Mesothelial cell of epicardium (in vitro differentiated cells): ENCODE measurements at regions not wholly inside any gene's neighbourhood (a gene's known extent, or its start where the extent isn't known, plus 50 kb on each side); places are given as distances from the start of the nearest gene placed in this dataset.

ENCODE experiments used
- DNase-seq, 2 experiments: peaks; one replicate each; pipeline ENCODE4 v3.0.0; 2021; ENCODE audit warnings: low spot score in 2 of 2; ENCODE audit not compliant: unreplicated experiment in 2 of 2
- H3K27ac Mint-ChIP-seq: 2 replicates; pipeline ENCODE4 v1.8.0; 2021; ENCODE audit warnings: mixed read lengths
- H3K27me3 Mint-ChIP-seq: 2 replicates; pipeline ENCODE4 v1.8.0; 2021; ENCODE audit warnings: low read depth, mixed read lengths
- H3K36me3 Mint-ChIP-seq: 2 replicates; pipeline ENCODE4 v1.8.0; 2021; ENCODE audit warnings: mixed read lengths
- H3K4me1 Mint-ChIP-seq: 2 replicates; pipeline ENCODE4 v1.8.0; 2021; ENCODE audit warnings: mixed read lengths
- H3K4me3 Mint-ChIP-seq: 2 replicates; pipeline ENCODE4 v1.8.0; 2021; ENCODE audit warnings: mild to moderate bottlenecking, moderate library complexity, mixed read lengths
- H3K9me3 Mint-ChIP-seq: 2 replicates; pipeline ENCODE4 v1.8.0; 2021; ENCODE audit warnings: mixed read lengths
- CTCF ChIP-seq: fragments of 200-600 bp; sonication (generic); IDR thresholded peaks from one replicate; pipeline ENCODE4 v1.5.0; 2021; ENCODE audit warnings: antibody characterized with exemption; ENCODE audit not compliant: unreplicated experiment

- Mint-ChIP-seq H3K27ac (no peak overlapping the region), H3K9me3 (peaks cover 42% of the 10 kb centered on the region), H3K4me3 (no peak overlapping the region), H3K4me1 (no peaks in the 10 kb centered on the region), H3K36me3 (peaks cover 8% of the 10 kb centered on the region), H3K27me3 (no peaks in the 10 kb centered on the region)
- no peak for DNase-seq
- no peak for TF ChIP-seq CTCF
Measured at GRCh38 chr5:68046445-68046844, 169.1 kb upstream of the PIK3R1 start.

DNA sequence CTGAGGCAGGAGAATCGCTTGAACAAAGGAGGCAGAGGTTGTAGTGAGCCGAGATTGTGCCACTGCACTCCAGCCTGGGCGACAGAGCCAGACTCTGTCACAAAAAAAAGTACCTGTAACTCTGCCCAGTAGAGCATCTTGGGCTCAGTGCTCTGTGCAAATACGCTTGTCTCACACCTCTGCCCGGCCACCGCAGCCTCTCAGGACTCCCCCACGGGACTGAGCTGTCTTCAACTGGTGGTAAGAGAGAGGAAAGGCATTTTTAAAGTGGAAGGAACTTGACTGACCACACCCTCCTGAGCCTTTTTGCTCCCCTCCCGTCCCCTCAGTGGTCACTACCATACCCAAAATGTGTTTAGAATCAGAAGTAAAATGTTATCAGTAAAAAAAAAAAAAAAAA is 174.3 kb upstream of the PIK3R1 start:
- no peaks in the 10 kb centered on the region for H3K27me3 Mint-ChIP-seq
- H3K36me3 Mint-ChIP-seq, result no peaks in the 10 kb centered on the region

DNA sequence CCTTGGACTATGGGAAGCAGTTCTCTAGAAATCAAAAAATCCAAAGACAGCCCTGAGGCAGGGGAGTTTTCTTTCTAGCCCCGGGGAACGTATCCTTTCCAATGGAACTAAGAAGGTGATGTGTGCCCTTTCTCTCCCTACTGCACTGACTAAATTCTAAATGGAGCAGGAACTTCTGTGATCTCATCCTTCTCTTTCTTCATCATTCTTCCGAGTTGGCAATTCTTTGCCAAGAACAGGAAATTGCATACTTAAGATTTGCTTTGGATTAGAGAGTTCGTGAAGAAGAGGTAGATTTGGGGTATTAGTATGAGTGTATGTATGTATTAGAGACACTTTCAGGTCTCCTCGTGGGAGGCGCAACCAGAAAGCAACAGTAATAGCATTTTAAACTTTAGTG is 178.0 kb upstream of the PIK3R1 start:
- H3K4me1 Mint-ChIP-seq, result peaks cover 33% of the 10 kb centered on the region
- no peaks in the 10 kb centered on the region for H3K27me3 Mint-ChIP-seq
- H3K4me3 Mint-ChIP-seq, result no peak overlapping the region
- H3K36me3 Mint-ChIP-seq, result no peaks in the 10 kb centered on the region
- no peaks in the 10 kb centered on the region for H3K9me3 Mint-ChIP-seq
- no peak overlapping the region for H3K27ac Mint-ChIP-seq
- no peak for DNase-seq
- no peak for TF ChIP-seq CTCF

More for the DNA sequence above, 174.3 kb upstream of the PIK3R1 start:
- H3K27ac Mint-ChIP-seq, result no peak overlapping the region
- peaks cover 1% of the 10 kb centered on the region for H3K9me3 Mint-ChIP-seq
- peaks cover 3% of the 10 kb centered on the region for H3K4me1 Mint-ChIP-seq
- no peak for DNase-seq
- no peak for TF ChIP-seq CTCF
- H3K4me3 Mint-ChIP-seq, result no peak overlapping the region

DNA sequence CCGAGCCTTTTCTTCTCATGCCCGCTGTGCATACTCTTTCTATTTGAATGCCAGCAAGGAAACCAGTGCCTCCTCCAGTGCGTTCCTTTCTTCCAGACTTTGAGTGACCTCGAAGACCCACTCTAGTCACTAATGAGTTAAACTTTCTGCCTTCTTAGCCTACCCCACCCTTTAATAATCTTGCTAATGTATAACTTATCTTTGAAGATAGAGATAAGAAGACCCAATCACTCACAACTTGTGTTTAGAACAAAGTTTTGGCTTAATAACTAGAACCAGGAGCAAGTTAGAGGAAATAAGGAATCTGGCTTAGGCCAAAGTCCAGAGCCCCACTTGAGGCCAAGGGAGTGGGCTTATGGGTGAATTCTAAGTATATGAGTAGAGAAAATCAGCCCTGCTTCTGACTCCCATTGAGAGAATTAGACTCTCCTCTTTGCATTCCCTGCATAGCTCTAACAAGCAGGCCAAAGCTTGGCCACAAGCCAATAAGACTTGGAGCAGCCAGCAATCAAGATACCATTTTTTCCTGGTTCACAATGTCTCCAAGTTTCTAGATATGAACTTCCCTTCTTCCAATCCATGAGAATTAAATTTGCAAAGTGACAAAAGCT is 181.5 kb upstream of the PIK3R1 start:
- no peaks in the 10 kb centered on the region for H3K9me3 Mint-ChIP-seq
- no peaks in the 10 kb centered on the region for H3K36me3 Mint-ChIP-seq
- no peak for TF ChIP-seq CTCF
- H3K27ac Mint-ChIP-seq, result peak overlapping the region; percentile 60
- no peaks in the 10 kb centered on the region for H3K27me3 Mint-ChIP-seq
- no peak overlapping the region for H3K4me3 Mint-ChIP-seq
- DNase-seq, result peak; percentile 42 to 69
- peaks cover 35% of the 10 kb centered on the region for H3K4me1 Mint-ChIP-seq

GRCh38 chr5:68033029-68033428 is 182.5 kb upstream of the PIK3R1 start:
- no peak for DNase-seq
- no peak overlapping the region for H3K4me3 Mint-ChIP-seq
- H3K9me3 Mint-ChIP-seq, result no peaks in the 10 kb centered on the region
- no peaks in the 10 kb centered on the region for H3K36me3 Mint-ChIP-seq
- peaks cover 45% of the 10 kb centered on the region for H3K4me1 Mint-ChIP-seq
- no peak for TF ChIP-seq CTCF
- H3K27me3 Mint-ChIP-seq, result no peaks in the 10 kb centered on the region
- peak overlapping the region; percentile 70 for H3K27ac Mint-ChIP-seq
